ENCODE measurements at regions not wholly inside any gene's neighbourhood (a gene's known extent, or its start where the extent isn't known, plus 50 kb on each side); places are given as distances from the start of the nearest gene placed in this dataset.

- TF ChIP-seq, protein P1, sequence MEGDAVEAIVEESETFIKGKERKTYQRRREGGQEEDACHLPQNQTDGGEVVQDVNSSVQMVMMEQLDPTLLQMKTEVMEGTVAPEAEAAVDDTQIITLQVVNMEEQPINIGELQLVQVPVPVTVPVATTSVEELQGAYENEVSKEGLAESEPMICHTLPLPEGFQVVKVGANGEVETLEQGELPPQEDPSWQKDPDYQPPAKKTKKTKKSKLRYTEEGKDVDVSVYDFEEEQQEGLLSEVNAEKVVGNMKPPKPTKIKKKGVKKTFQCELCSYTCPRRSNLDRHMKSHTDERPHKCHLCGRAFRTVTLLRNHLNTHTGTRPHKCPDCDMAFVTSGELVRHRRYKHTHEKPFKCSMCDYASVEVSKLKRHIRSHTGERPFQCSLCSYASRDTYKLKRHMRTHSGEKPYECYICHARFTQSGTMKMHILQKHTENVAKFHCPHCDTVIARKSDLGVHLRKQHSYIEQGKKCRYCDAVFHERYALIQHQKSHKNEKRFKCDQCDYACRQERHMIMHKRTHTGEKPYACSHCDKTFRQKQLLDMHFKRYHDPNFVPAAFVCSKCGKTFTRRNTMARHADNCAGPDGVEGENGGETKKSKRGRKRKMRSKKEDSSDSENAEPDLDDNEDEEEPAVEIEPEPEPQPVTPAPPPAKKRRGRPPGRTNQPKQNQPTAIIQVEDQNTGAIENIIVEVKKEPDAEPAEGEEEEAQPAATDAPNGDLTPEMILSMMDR (IDR thresholded peaks at IDR 0.05 in 4 of 5, conservative IDR thresholded peaks at IDR 0.05 in 1 of 5): no peak
- TF ChIP-seq POLR2A (IDR thresholded peaks at IDR 0.05): no peak
Observed at GRCh38 chr7:156580036-156580435, 60.5 kb upstream of the RNF32 start.

Measured in gastrocnemius medialis (tissue), 4 donors.